Osteoblast (primary cell): ENCODE measurements at regions not wholly inside any gene's neighbourhood (a gene's known extent, or its start where the extent isn't known, plus 50 kb on each side); places are given as distances from the start of the nearest gene placed in this dataset.

Experiments used
- DNase-seq: peaks from one replicate; pipeline ENCODE4 v3.0.0; 2011; ENCODE audit warnings: low spot score, mixed read lengths; ENCODE audit not compliant: insufficient read length; ENCODE audit errors: missing footprints
- H2AFZ ChIP-seq: 2 replicates; pipeline ENCODE4 v1.6.0; 2011; ENCODE audit warnings: mild to moderate bottlenecking, low read length
- H3K27ac ChIP-seq: 2 replicates; pipeline ENCODE4 v1.5.1; 2011; ENCODE audit warnings: mild to moderate bottlenecking, low read depth, low read length, moderate library complexity
- H3K27me3 ChIP-seq: 2 replicates; pipeline ENCODE4 v1.6.0; 2012; ENCODE audit warnings: mild to moderate bottlenecking, control low read depth, inconsistent platforms, low read length, moderate library complexity; ENCODE audit not compliant: insufficient read depth
- H3K36me3 ChIP-seq: 2 replicates; pipeline ENCODE4 v1.5.1; 2011; ENCODE audit warnings: mild to moderate bottlenecking, low read length, control low read depth, moderate library complexity; ENCODE audit not compliant: insufficient read depth
- H3K4me1 ChIP-seq: 2 replicates; pipeline ENCODE4 v1.5.1; 2011; ENCODE audit warnings: mild to moderate bottlenecking, low read length, control low read depth, moderate library complexity; ENCODE audit not compliant: insufficient read depth
- H3K4me2 ChIP-seq: 2 replicates; pipeline ENCODE4 v1.6.0; 2011; ENCODE audit warnings: mild to moderate bottlenecking, low read length; ENCODE audit not compliant: insufficient read depth
- H3K4me3 ChIP-seq: fragments of 200-600 bp; sonication (generic); 3 replicates; pipeline ENCODE4 v1.5.1; 2012; ENCODE audit warnings: mild to moderate bottlenecking, low read length, inconsistent platforms; ENCODE audit not compliant: insufficient read depth
- H3K79me2 ChIP-seq: 2 replicates; pipeline ENCODE4 v1.6.0; 2012; ENCODE audit warnings: mild to moderate bottlenecking, low read length, control low read depth, inconsistent platforms; ENCODE audit not compliant: insufficient read depth
- H3K9me3 ChIP-seq: 2 replicates; pipeline ENCODE4 v1.5.1; 2011; ENCODE audit warnings: low read depth, low read length, control low read depth
- H4K20me1 ChIP-seq: 2 replicates; pipeline ENCODE4 v1.6.0; 2012; ENCODE audit warnings: mild to moderate bottlenecking, low read length, control low read depth; ENCODE audit not compliant: insufficient read depth
- TF ChIP-seq, protein P1 (sequence below): IDR thresholded peaks from 2 replicates; pipeline ENCODE4 v1.5.1; 2011; ENCODE audit warnings: mild to moderate bottlenecking, low read depth, low read length, moderate library complexity; ENCODE audit errors: extremely low read depth

DNA sequence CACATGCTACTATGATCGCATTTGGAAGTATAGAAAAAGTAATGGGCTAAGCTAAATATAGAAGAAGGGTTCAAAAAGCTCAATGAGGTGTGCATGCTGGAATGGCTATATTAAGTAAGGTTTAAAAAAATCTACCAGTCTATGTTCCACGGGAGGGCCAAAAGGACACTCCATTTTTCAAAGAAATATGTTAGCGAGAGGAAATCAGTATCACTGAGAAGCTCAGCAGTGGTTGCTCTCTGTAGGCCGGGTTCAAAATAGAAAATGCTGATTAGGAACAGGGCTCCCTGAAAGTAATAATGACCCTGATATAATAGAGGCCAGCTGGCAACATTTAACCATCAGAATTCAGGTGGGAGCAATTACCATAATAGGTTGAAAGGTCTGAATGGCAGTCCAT is 224.5 kb upstream of the SEMA3E start:
- no peaks in the 10 kb centered on the region for H3K79me2 ChIP-seq
- H3K4me1 ChIP-seq: peaks cover 2% of the 10 kb centered on the region
- H3K4me2 ChIP-seq: no peak overlapping the region
- no peak overlapping the region for H3K27ac ChIP-seq
- H2AFZ ChIP-seq: no peak overlapping the region
- no peaks in the 10 kb centered on the region for H3K9me3 ChIP-seq
- no peaks in the 10 kb centered on the region for H3K36me3 ChIP-seq
- H4K20me1 ChIP-seq: no peaks in the 10 kb centered on the region
- no peak overlapping the region for H3K4me3 ChIP-seq
- no peak for DNase-seq
- TF ChIP-seq, protein P1, sequence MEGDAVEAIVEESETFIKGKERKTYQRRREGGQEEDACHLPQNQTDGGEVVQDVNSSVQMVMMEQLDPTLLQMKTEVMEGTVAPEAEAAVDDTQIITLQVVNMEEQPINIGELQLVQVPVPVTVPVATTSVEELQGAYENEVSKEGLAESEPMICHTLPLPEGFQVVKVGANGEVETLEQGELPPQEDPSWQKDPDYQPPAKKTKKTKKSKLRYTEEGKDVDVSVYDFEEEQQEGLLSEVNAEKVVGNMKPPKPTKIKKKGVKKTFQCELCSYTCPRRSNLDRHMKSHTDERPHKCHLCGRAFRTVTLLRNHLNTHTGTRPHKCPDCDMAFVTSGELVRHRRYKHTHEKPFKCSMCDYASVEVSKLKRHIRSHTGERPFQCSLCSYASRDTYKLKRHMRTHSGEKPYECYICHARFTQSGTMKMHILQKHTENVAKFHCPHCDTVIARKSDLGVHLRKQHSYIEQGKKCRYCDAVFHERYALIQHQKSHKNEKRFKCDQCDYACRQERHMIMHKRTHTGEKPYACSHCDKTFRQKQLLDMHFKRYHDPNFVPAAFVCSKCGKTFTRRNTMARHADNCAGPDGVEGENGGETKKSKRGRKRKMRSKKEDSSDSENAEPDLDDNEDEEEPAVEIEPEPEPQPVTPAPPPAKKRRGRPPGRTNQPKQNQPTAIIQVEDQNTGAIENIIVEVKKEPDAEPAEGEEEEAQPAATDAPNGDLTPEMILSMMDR: no peak
- no peaks in the 10 kb centered on the region for H3K27me3 ChIP-seq

DNA sequence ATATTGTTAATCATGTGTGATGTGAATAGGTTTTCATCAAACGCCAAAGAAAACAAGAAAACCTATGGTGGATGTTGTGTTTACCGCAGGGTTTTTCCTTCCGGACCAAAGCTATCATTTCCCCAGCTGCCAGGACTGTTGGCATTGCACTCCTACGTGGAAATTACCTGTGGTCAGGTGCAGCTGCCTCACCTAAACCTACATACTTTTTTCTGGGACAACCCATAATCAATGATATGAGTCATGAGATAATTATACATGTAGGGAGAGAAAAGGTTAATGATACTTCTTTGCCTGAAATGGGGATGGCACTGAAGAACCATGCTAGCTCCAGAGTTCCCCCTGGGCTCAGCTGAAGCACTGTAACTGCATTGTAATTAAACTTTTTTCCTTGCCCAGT is 223.6 kb upstream of the SEMA3E start:
- H3K9me3 ChIP-seq: no peaks in the 10 kb centered on the region
- no peak overlapping the region for H3K4me2 ChIP-seq
- H3K4me1 ChIP-seq: peaks cover 2% of the 10 kb centered on the region
- H2AFZ ChIP-seq: no peak overlapping the region
- no peak overlapping the region for H3K27ac ChIP-seq
- H3K4me3 ChIP-seq: no peak overlapping the region
- DNase-seq: no peak
- H4K20me1 ChIP-seq: no peaks in the 10 kb centered on the region
- no peaks in the 10 kb centered on the region for H3K79me2 ChIP-seq
- TF ChIP-seq, protein P1: no peak
- no peaks in the 10 kb centered on the region for H3K27me3 ChIP-seq
- H3K36me3 ChIP-seq: no peaks in the 10 kb centered on the region

DNA sequence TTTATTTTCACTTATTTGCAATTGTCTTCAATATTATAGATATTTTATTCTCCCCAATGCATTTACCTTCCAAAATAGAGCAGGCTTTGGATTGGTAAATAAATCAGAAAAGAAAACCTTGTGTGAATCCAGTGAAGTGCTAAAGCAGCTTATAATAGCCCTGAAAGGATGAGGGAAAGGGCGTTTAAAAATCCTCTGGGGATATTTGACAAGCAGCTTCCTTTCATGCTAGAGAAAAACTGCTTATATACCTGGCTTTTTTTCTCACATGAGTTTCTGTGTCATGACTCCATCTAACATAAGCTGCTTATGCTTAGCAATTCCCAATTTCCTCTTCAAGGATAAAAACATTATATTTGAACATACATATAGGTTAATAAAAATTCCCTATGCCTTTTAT is 221.6 kb upstream of the SEMA3E start:
- Histone ChIP-seq H3K79me2 (no peaks in the 10 kb centered on the region), H3K4me1 (no peaks in the 10 kb centered on the region), H3K27ac (no peak overlapping the region), H4K20me1 (no peaks in the 10 kb centered on the region), H3K9me3 (no peaks in the 10 kb centered on the region), H3K4me2 (no peak overlapping the region), H3K4me3 (no peak overlapping the region), H3K27me3 (no peaks in the 10 kb centered on the region), H2AFZ (no peak overlapping the region), H3K36me3 (no peaks in the 10 kb centered on the region)
- TF ChIP-seq, protein P1: no peak
- DNase-seq: no peak

DNA sequence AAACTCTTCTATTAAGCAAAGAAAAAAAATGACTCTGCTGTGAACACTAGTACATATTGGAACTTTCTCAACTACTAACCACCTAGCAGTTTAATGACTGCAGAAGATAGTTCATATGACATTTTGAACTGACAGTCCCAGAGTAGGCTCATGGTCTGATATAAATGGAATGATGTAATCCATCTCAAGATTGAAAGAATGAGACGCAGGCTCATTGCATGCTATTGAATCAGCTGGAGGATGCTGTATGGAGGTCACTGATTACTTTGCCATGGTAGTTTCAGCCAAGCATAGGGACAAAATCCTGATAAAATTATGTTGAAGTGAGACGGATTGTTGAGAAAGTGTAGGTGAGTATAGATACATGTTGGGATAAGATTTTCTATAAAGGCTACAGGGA is 217.6 kb upstream of the SEMA3E start:
- Histone ChIP-seq H3K4me1 (no peaks in the 10 kb centered on the region), H2AFZ (no peak overlapping the region), H3K79me2 (no peaks in the 10 kb centered on the region), H3K4me2 (no peak overlapping the region), H3K27me3 (no peaks in the 10 kb centered on the region), H3K4me3 (no peak overlapping the region), H3K27ac (no peak overlapping the region), H3K9me3 (no peaks in the 10 kb centered on the region), H3K36me3 (no peaks in the 10 kb centered on the region), H4K20me1 (no peaks in the 10 kb centered on the region)
- DNase-seq: no peak
- TF ChIP-seq, protein P1: no peak
